ENCODE measurements at regions not wholly inside any gene's neighbourhood (a gene's known extent, or its start where the extent isn't known, plus 50 kb on each side); places are given as distances from the start of the nearest gene placed in this dataset.

- Mint-ChIP-seq H3K27me3 (ENCODE audit: low read depth) (no peaks in the 10 kb centered on the region), H3K27ac (ENCODE audit: unreplicated experiment) (no peak overlapping the region), H3K9me3 (peaks cover 4% of the 10 kb centered on the region), H3K4me3 (no peak overlapping the region), H3K4me1 (peaks cover 5% of the 10 kb centered on the region), H3K36me3 (ENCODE audit: low read depth) (no peaks in the 10 kb centered on the region)
- no peak for DNase-seq (ENCODE audit: low read depth, low spot score)
- TF ChIP-seq CTCF (conservative IDR thresholded peaks at IDR 0.05) = no peak
These were observed 106.9 kb upstream of the LYZL1 start for GRCh38 chr10:29181936-29182335.

- Mint-ChIP-seq H3K9me3 (peaks cover 4% of the 10 kb centered on the region), H3K4me3 (no peak overlapping the region), H3K36me3 (ENCODE audit: low read depth) (no peaks in the 10 kb centered on the region), H3K27me3 (ENCODE audit: low read depth) (no peaks in the 10 kb centered on the region), H3K27ac (ENCODE audit: unreplicated experiment) (no peak overlapping the region), H3K4me1 (peaks cover 5% of the 10 kb centered on the region)
- TF ChIP-seq CTCF (conservative IDR thresholded peaks at IDR 0.05) = no peak
- DNase-seq (ENCODE audit: low read depth, low spot score) = no peak
These were observed 105.4 kb upstream of the LYZL1 start for GRCh38 chr10:29183301-29183945.

DNA sequence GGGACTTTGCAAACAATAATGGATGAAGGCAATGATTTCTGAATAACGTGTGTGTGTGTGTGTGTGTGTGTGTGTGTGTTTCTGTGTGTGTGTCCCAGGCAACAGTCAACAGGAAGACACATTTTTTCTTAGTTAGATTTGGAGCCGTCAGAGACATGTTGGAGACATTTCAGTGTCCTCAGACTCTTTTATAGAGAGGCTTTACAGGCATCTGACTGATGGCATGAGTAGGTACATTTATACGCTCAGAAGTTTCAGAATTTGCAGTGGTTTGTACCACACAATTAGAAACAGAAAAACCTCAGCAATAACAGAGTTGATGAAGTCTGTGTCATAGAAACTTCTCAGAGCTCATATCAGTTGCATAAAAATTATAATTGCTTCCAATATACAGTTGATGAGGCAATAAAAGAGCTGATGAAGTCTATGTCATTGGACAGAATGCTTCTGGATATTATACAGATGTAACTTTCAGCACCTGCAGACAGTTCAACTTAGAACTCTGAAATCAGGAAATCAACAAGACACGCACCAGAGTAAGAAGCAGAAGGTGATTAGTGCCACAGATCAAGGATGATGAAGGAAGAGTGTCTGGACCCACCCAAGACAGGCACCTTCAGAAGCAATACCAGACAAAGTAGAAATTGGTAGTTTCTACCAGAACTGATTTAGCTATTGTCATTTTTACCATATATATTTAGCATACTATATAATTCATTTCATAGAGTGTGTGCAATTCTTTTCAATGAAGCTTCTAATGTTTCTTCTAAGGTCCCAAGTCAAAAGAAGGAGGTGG is 104.5 kb upstream of the LYZL1 start:
- DNase-seq (ENCODE audit: low read depth, low spot score) = no peak
- Mint-ChIP-seq H3K4me1 (peaks cover 5% of the 10 kb centered on the region), H3K27me3 (ENCODE audit: low read depth) (no peaks in the 10 kb centered on the region), H3K36me3 (ENCODE audit: low read depth) (no peaks in the 10 kb centered on the region), H3K27ac (ENCODE audit: unreplicated experiment) (no peak overlapping the region), H3K4me3 (no peak overlapping the region), H3K9me3 (peaks cover 4% of the 10 kb centered on the region)
- no peak for TF ChIP-seq CTCF (conservative IDR thresholded peaks at IDR 0.05)

GRCh38 chr10:29185050-29185449 is 103.8 kb upstream of the LYZL1 start:
- H3K36me3 Mint-ChIP-seq (ENCODE audit: low read depth) = no peaks in the 10 kb centered on the region
- no peak for DNase-seq (ENCODE audit: low read depth, low spot score)
- no peak overlapping the region for H3K4me3 Mint-ChIP-seq
- TF ChIP-seq CTCF (conservative IDR thresholded peaks at IDR 0.05) = no peak
- H3K9me3 Mint-ChIP-seq = peaks cover 4% of the 10 kb centered on the region
- H3K4me1 Mint-ChIP-seq = peaks cover 5% of the 10 kb centered on the region
- no peak overlapping the region for H3K27ac Mint-ChIP-seq (ENCODE audit: unreplicated experiment)
- H3K27me3 Mint-ChIP-seq (ENCODE audit: low read depth) = no peaks in the 10 kb centered on the region

GRCh38 chr10:29186221-29186620 is 102.6 kb upstream of the LYZL1 start:
- H3K36me3 Mint-ChIP-seq (ENCODE audit: low read depth) = no peaks in the 10 kb centered on the region
- peaks cover 4% of the 10 kb centered on the region for H3K9me3 Mint-ChIP-seq
- H3K27me3 Mint-ChIP-seq (ENCODE audit: low read depth) = no peaks in the 10 kb centered on the region
- no peak overlapping the region for H3K27ac Mint-ChIP-seq (ENCODE audit: unreplicated experiment)
- DNase-seq (ENCODE audit: low read depth, low spot score) = no peak
- no peak for TF ChIP-seq CTCF (conservative IDR thresholded peaks at IDR 0.05)
- H3K4me3 Mint-ChIP-seq = no peak overlapping the region
- H3K4me1 Mint-ChIP-seq = peaks cover 5% of the 10 kb centered on the region

Data from neural crest cell (in vitro differentiated cells).